ENCODE measurements at regions not wholly inside any gene's neighbourhood (a gene's known extent, or its start where the extent isn't known, plus 50 kb on each side); places are given as distances from the start of the nearest gene placed in this dataset.

DNA sequence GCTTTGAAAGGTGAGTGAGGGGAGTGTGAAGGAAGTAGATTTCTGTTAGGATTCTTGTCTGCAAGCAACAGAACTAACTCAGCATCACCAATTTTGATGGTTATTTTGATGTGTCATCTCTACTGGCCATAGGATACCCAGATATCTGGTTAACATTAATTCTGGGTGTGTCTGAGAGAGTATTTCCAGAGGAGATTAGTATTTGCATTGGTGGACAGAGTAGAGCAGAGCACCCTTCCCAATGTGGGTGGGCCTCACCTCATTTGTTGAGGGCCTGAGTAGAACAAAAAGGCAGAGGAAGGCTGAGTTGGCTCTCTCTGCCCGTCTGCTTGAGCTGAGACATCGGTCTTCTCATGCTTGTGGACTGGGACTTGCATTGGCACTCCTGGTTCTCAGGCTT, 121.8 kb upstream of the POU3F1 start:
- DNase-seq: no peak
- no peaks in the 10 kb centered on the region; a peak in 2 of 7 replicates for H3K36me3 Mint-ChIP-seq (ENCODE audit: insufficient read depth in 1 of 3, low read depth in 3 of 3)
- no peak overlapping the region for H3K18ac ChIP-seq (ENCODE audit: insufficient read length, low read depth, low read length)
- H3K79me2 ChIP-seq (ENCODE audit: insufficient read depth, low read length): no peaks in the 10 kb centered on the region
- no peak overlapping the region for H2BK5ac ChIP-seq (ENCODE audit: insufficient read length, low read length)
- H3K27ac ChIP-seq (ENCODE audit: insufficient read length, low read depth, low read length): no peak overlapping the region
- no peak overlapping the region for H3K56ac ChIP-seq (ENCODE audit: insufficient read length, low read depth, low read length)
- H3K4ac ChIP-seq (ENCODE audit: low read depth, low read length): no peak overlapping the region
- no peak overlapping the region for H2BK12ac ChIP-seq (ENCODE audit: insufficient read length, low read depth, low read length)
- no peak overlapping the region; a peak in 1 of 7 replicates for H3K27ac Mint-ChIP-seq
- H3K23ac ChIP-seq (ENCODE audit: insufficient read length, low read depth, low read length): no peak overlapping the region
- TF ChIP-seq, protein P1, sequence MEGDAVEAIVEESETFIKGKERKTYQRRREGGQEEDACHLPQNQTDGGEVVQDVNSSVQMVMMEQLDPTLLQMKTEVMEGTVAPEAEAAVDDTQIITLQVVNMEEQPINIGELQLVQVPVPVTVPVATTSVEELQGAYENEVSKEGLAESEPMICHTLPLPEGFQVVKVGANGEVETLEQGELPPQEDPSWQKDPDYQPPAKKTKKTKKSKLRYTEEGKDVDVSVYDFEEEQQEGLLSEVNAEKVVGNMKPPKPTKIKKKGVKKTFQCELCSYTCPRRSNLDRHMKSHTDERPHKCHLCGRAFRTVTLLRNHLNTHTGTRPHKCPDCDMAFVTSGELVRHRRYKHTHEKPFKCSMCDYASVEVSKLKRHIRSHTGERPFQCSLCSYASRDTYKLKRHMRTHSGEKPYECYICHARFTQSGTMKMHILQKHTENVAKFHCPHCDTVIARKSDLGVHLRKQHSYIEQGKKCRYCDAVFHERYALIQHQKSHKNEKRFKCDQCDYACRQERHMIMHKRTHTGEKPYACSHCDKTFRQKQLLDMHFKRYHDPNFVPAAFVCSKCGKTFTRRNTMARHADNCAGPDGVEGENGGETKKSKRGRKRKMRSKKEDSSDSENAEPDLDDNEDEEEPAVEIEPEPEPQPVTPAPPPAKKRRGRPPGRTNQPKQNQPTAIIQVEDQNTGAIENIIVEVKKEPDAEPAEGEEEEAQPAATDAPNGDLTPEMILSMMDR (conservative IDR thresholded peaks at IDR 0.05): no peak
- H3K4me1 Mint-ChIP-seq: peaks cover 6% of the 10 kb centered on the region in 2 experiments
- H2AK5ac ChIP-seq (ENCODE audit: insufficient read length, low read length): no peak overlapping the region
- H3K4me1 ChIP-seq (ENCODE audit: insufficient read depth, low read length): no peaks in the 10 kb centered on the region
- H3K9me3 Mint-ChIP-seq: no peaks in the 10 kb centered on the region
- no peak overlapping the region for H4K91ac ChIP-seq (ENCODE audit: insufficient read length, low read depth, low read length)
- H3K9me3 ChIP-seq (ENCODE audit: control insufficient read depth, low read depth, low read length): no peaks in the 10 kb centered on the region
- H3K4me3 Mint-ChIP-seq: no peak overlapping the region
- H3K79me1 ChIP-seq (ENCODE audit: insufficient read depth, low read depth, low read length, poor library complexity, severe bottlenecking): no peaks in the 10 kb centered on the region
- peaks cover 2% of the 10 kb centered on the region; the same call in 1 of the 2 replicates for H3K27me3 Mint-ChIP-seq (ENCODE audit: low read depth)
- H3K23me2 ChIP-seq (ENCODE audit: insufficient read length, low read depth, low read length, poor library complexity, severe bottlenecking): no peaks in the 10 kb centered on the region
- no peak overlapping the region for H2BK120ac ChIP-seq (ENCODE audit: low read depth, low read length, poor library complexity, severe bottlenecking)
- no peak overlapping the region for H3K9ac ChIP-seq (ENCODE audit: extremely low read depth, insufficient read length, low read length)
- H3K27me3 ChIP-seq (ENCODE audit: insufficient read depth, low read length): no peaks in the 10 kb centered on the region
- no peak overlapping the region for H4K5ac ChIP-seq (ENCODE audit: insufficient read length, low read depth, low read length)
- no peak overlapping the region for H2BK20ac ChIP-seq (ENCODE audit: low read depth, low read length, poor library complexity, severe bottlenecking)
- no peak overlapping the region for H3K4me2 ChIP-seq (ENCODE audit: insufficient read depth, insufficient read length, low read length)
- no CpG with 5 or more reads among the region's 2 CpGs for WGBS (ENCODE audit: extremely low coverage, insufficient read length, low lambda C conversion rate)
- H3K14ac ChIP-seq (ENCODE audit: insufficient read depth, low read length): no peak overlapping the region
- no peak overlapping the region for H2BK15ac ChIP-seq (ENCODE audit: low read depth, low read length)
- no peak overlapping the region for H2AFZ ChIP-seq (ENCODE audit: low read length)
- no peak overlapping the region for H3T11ph ChIP-seq (ENCODE audit: low read length)
- no peaks in the 10 kb centered on the region for H4K20me1 ChIP-seq (ENCODE audit: control insufficient read depth, insufficient read depth, insufficient read length)
- H4K8ac ChIP-seq (replicated peaks; ENCODE audit: insufficient read length, low read depth, low read length): no peak overlapping the region

All from H9 (cell line).